Lower lobe of right lung (tissue), 2 donors: ENCODE measurements at regions not wholly inside any gene's neighbourhood (a gene's known extent, or its start where the extent isn't known, plus 50 kb on each side); places are given as distances from the start of the nearest gene placed in this dataset.

Source experiments
- ATAC-seq, 2 donors: fragments of 200-7000 bp; cut with Tn5 transposase; one replicate each; pipeline ENCODE4 v1.9.1; 2020 to 2022; ENCODE audit warnings: mild to moderate bottlenecking in 2 of 2, moderate library complexity in 2 of 2
- DNase-seq: peaks from one replicate; pipeline ENCODE4 v3.0.0-alpha.2; 2020
- H3K27ac ChIP-seq: fragments of 200-600 bp; one replicate; pipeline ENCODE4 v1.8.0; 2022
- H3K27me3 ChIP-seq: fragments of 200-600 bp; one replicate; pipeline ENCODE4 v1.8.0; 2022; ENCODE audit warnings: low read depth
- H3K36me3 ChIP-seq: fragments of 200-600 bp; one replicate; pipeline ENCODE4 v1.8.0; 2022; ENCODE audit warnings: mild to moderate bottlenecking
- H3K4me1 ChIP-seq: fragments of 200-600 bp; one replicate; pipeline ENCODE4 v1.8.0; 2022
- H3K4me3 ChIP-seq: fragments of 200-600 bp; one replicate; pipeline ENCODE4 v1.8.0; 2022; ENCODE audit warnings: mild to moderate bottlenecking
- H3K9me3 ChIP-seq: fragments of 200-600 bp; one replicate; pipeline ENCODE4 v1.8.0; 2022
- intact Hi-C: fragments of 100-400 bp; cut with DNase I; formaldehyde crosslinking; loops from one replicate; pipeline ENCODE4 v1.11.0; 2022
- TF ChIP-seq, protein P1 (sequence below): fragments of 200-600 bp; IDR thresholded peaks from one replicate; pipeline ENCODE4 v1.8.0; 2022; ENCODE audit warnings: antibody characterized with exemption, mild to moderate bottlenecking
- donor health status: DM: no; HTN: yes; CAD: no; lungs with severe emphysema.

DNA sequence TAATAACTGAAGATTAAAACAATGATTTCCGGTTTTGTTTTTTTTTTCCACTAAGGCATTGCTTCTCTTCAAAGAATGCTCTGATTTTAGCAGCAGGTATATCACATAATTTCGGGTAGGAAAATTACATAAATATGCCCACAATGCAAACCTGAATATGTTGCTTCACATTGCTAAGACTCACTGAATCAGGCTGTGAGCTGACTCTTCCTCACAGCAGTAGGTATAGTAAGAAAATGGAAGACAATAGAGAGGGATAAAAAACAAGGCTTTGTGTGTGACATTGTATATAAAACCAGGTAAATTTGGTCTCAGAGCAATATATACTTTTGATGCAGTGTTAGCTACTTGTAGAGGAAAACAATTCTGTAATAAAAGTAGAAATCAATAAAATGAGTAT lies 1355.0 kb downstream of the OLFM4 start:
- Histone ChIP-seq H3K27ac (no peak overlapping the region), H3K4me3 (no peak overlapping the region), H3K27me3 (no peaks in the 10 kb centered on the region), H3K4me1 (no peaks in the 10 kb centered on the region), H3K9me3 (no peaks in the 10 kb centered on the region), H3K36me3 (no peaks in the 10 kb centered on the region)
- TF ChIP-seq, protein P1, sequence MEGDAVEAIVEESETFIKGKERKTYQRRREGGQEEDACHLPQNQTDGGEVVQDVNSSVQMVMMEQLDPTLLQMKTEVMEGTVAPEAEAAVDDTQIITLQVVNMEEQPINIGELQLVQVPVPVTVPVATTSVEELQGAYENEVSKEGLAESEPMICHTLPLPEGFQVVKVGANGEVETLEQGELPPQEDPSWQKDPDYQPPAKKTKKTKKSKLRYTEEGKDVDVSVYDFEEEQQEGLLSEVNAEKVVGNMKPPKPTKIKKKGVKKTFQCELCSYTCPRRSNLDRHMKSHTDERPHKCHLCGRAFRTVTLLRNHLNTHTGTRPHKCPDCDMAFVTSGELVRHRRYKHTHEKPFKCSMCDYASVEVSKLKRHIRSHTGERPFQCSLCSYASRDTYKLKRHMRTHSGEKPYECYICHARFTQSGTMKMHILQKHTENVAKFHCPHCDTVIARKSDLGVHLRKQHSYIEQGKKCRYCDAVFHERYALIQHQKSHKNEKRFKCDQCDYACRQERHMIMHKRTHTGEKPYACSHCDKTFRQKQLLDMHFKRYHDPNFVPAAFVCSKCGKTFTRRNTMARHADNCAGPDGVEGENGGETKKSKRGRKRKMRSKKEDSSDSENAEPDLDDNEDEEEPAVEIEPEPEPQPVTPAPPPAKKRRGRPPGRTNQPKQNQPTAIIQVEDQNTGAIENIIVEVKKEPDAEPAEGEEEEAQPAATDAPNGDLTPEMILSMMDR: no peak
- intact Hi-C loops: no loop called here
- DNase-seq (no peak), ATAC-seq (no peak)

DNA sequence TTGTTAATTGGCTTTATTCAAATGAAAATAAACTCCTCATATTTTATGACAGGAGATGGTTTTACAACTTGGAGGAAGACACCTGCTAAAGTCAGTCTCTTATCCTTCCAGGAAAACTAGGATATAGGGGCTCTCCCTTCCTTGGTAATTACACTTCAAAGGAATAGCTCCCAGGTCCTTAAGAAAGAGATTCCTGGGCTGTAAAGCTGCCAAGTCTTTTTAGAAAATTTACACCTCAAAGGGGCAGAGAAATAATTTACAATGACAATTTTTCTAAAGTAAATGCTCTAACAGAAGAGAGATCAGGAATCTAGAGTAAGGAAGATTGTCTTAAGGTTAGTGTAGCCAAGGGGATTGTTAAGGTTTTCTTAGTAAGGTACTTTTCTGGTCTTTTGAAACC lies 1359.0 kb downstream of the OLFM4 start:
- ATAC-seq (no peak), DNase-seq (no peak)
- intact Hi-C loops: no loop called here
- Histone ChIP-seq H3K4me1 (no peaks in the 10 kb centered on the region), H3K9me3 (no peaks in the 10 kb centered on the region), H3K36me3 (no peaks in the 10 kb centered on the region), H3K27me3 (no peaks in the 10 kb centered on the region), H3K4me3 (no peak overlapping the region), H3K27ac (no peak overlapping the region)
- TF ChIP-seq, protein P1: no peak

DNA sequence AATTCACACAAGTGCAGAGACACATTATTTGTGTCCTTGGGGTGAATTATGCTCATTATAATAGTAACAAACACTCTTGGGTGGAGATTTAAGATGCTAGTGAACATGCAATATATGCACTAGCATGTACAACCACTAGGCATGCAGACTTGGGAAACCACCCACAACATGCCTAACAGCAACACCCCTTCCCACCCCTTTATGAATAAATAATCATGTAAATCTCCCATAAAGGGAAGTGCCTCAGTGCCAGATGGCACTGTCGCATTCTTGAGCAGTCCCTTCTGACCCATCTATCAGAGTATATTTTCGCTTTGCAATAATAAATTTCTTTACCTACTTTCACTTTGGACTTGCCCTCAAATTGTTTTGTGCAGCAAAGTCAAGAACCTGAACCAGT lies 1362.2 kb downstream of the OLFM4 start:
- Histone ChIP-seq H3K4me3 (no peak overlapping the region), H3K27me3 (no peaks in the 10 kb centered on the region), H3K9me3 (no peaks in the 10 kb centered on the region), H3K36me3 (no peaks in the 10 kb centered on the region), H3K4me1 (no peaks in the 10 kb centered on the region), H3K27ac (no peak overlapping the region)
- no peak for DNase-seq
- TF ChIP-seq, protein P1: no peak
- ATAC-seq: no peak
- intact Hi-C loops: no loop called here

GRCh38 chr13:54394085-54394700 lies 1365.6 kb downstream of the OLFM4 start:
- ATAC-seq: no peak

DNA sequence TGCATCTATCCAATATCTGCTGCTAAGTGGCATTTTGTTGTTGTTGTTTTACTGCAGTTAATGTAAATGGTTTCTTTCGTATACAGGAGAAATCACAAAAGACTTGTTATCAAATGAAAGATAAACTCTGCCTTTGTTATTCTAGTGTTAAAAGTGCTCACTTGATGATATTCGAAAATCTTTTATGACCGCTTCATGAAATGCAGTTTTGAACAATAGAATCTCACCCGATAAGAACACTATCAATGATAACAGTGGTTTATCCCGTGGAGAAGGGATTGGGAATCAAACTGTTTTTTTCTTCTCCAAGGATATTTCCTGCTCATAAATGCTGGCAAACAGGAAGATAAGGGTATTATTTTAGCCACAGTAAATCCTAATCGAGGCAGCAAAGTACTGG lies 1366.3 kb downstream of the OLFM4 start:
- no peak for ATAC-seq
- H3K4me1 ChIP-seq: no peaks in the 10 kb centered on the region
- H3K27ac ChIP-seq: no peak overlapping the region
- H3K4me3 ChIP-seq: no peak overlapping the region
- TF ChIP-seq, protein P1: no peak
- H3K9me3 ChIP-seq: no peaks in the 10 kb centered on the region
- intact Hi-C loops: no loop called here
- no peaks in the 10 kb centered on the region for H3K36me3 ChIP-seq
- DNase-seq: no peak
- H3K27me3 ChIP-seq: no peaks in the 10 kb centered on the region

More at GRCh38 chr13:54394085-54394700, 1365.6 kb downstream of the OLFM4 start:
- Histone ChIP-seq H3K4me1 (no peaks in the 10 kb centered on the region), H3K9me3 (no peaks in the 10 kb centered on the region), H3K4me3 (no peak overlapping the region), H3K27ac (no peak overlapping the region), H3K36me3 (no peaks in the 10 kb centered on the region), H3K27me3 (no peaks in the 10 kb centered on the region)
- intact Hi-C loops: no loop called here
- DNase-seq: no peak
- TF ChIP-seq, protein P1: no peak
